ENCODE measurements at regions not wholly inside any gene's neighbourhood (a gene's known extent, or its start where the extent isn't known, plus 50 kb on each side); places are given as distances from the start of the nearest gene placed in this dataset.

DNA sequence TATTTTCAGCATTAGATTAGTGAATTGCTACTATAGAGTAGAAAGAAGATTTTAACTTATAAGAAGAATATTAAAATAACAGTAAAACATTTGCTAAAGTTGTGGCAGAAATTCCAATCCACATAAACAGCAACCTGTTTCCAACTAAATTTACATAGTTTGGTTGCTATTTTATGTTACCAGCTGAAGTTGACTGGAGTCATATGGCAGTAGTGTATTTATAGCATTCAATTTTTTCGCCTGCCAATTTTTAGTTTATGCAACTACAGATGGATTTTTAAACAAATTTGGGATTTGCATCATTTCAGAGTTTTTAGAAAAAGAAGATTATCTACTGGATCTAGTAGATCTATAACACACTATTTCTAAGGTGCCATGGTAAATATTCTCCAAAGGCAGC lies 332.5 kb upstream of the BCHE start:
- WGBS, 2 donors (ENCODE audit: extremely low coverage in 2 of 2, insufficient read length in 2 of 2, insufficient replicate concordance in 1 of 2): no CpG with 5 or more reads among the region's 1 CpG
- Histone ChIP-seq H2BK15ac (ENCODE audit: low read length) (no peak overlapping the region), H2AK5ac (ENCODE audit: low read depth, low read length) (no peak overlapping the region), H4K91ac (ENCODE audit: low read depth, low read length, poor library complexity) (no peak overlapping the region), H3K23ac (ENCODE audit: low read depth, low read length, poor library complexity) (no peak overlapping the region), H3K4me3 (ENCODE audit: low read length in 2 of 2) (no peak overlapping the region), H4K8ac (ENCODE audit: low read depth, low read length) (no peak overlapping the region), H3K27me3 (ENCODE audit: control insufficient read depth in 3 of 3, insufficient read depth in 3 of 3, low read depth in 1 of 3, low read length in 3 of 3) (no peaks in the 10 kb centered on the region), H3K9ac (ENCODE audit: low read depth, low read length, poor library complexity) (no peak overlapping the region), H3K4me1 (ENCODE audit: control insufficient read depth in 2 of 2, insufficient read depth in 1 of 2, low read depth in 1 of 2, low read length in 2 of 2) (no peaks in the 10 kb centered on the region), H3K27ac (replicated peaks; ENCODE audit: low read length) (no peak overlapping the region), H2BK12ac (ENCODE audit: low read length) (no peak overlapping the region), H2AFZ (ENCODE audit: low read length) (no peak overlapping the region), H2BK5ac (ENCODE audit: low read length) (no peak overlapping the region), H3K14ac (ENCODE audit: low read length) (no peak overlapping the region), H3K4me2 (ENCODE audit: insufficient read depth, low read length, poor library complexity, severe bottlenecking) (no peak overlapping the region), H3K79me1 (ENCODE audit: low read depth, low read length) (no peaks in the 10 kb centered on the region), H3K36me3 (replicated peaks in 1 of 2; ENCODE audit: control insufficient read depth in 2 of 2, insufficient read depth in 2 of 2, low read length in 2 of 2) (no peaks in the 10 kb centered on the region), H3K18ac (ENCODE audit: low read length) (no peak overlapping the region), H2BK120ac (ENCODE audit: low read depth, low read length) (no peak overlapping the region), H3K9me3 (replicated peaks in 1 of 2; ENCODE audit: control insufficient read depth in 2 of 2, insufficient read depth in 1 of 2, low read depth in 1 of 2, low read length in 2 of 2) (no peaks in the 10 kb centered on the region), H3K4ac (ENCODE audit: low read length) (no peak overlapping the region)
- no peak for DNase-seq (ENCODE audit: low spot score)

DNA sequence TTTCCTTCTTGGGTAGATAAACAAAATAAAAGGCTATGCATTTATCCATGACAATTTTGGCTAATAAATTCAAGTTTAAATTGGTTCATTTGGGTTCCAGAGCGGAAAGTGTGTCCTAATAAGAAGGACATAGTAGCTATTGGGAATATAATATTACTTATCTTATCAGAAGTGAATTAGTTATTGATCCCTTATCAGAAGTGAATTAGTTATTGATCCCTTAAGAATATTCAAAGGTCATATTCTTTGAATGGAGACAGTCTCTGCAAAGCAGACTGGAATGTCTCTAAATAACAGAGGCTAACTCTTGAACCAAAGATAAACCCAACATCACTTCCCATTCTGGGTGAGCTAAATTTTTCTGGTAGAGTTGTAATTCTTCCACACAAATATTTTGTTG lies 290.7 kb upstream of the BCHE start:
- Histone ChIP-seq H2BK5ac (ENCODE audit: low read length) (no peak overlapping the region), H3K4me2 (ENCODE audit: insufficient read depth, low read length, poor library complexity, severe bottlenecking) (no peak overlapping the region), H3K4me1 (ENCODE audit: control insufficient read depth in 2 of 2, insufficient read depth in 1 of 2, low read depth in 1 of 2, low read length in 2 of 2) (no peaks in the 10 kb centered on the region), H4K91ac (ENCODE audit: low read depth, low read length, poor library complexity) (no peak overlapping the region), H3K36me3 (replicated peaks in 1 of 2; ENCODE audit: control insufficient read depth in 2 of 2, insufficient read depth in 2 of 2, low read length in 2 of 2) (no peaks in the 10 kb centered on the region), H3K18ac (ENCODE audit: low read length) (no peak overlapping the region), H3K9me3 (replicated peaks in 1 of 2; ENCODE audit: control insufficient read depth in 2 of 2, insufficient read depth in 1 of 2, low read depth in 1 of 2, low read length in 2 of 2) (peaks cover 0 to 3% of the 10 kb centered on the region in 2 donors), H3K23ac (ENCODE audit: low read depth, low read length, poor library complexity) (no peak overlapping the region), H3K4ac (ENCODE audit: low read length) (no peak overlapping the region), H3K4me3 (ENCODE audit: low read length in 2 of 2) (no peak overlapping the region), H3K79me1 (ENCODE audit: low read depth, low read length) (no peaks in the 10 kb centered on the region), H2BK15ac (ENCODE audit: low read length) (no peak overlapping the region), H2AFZ (ENCODE audit: low read length) (no peak overlapping the region), H3K9ac (ENCODE audit: low read depth, low read length, poor library complexity) (no peak overlapping the region), H2BK12ac (ENCODE audit: low read length) (no peak overlapping the region), H3K27ac (replicated peaks; ENCODE audit: low read length) (no peak overlapping the region), H3K27me3 (ENCODE audit: control insufficient read depth in 3 of 3, insufficient read depth in 3 of 3, low read depth in 1 of 3, low read length in 3 of 3) (no peaks in the 10 kb centered on the region), H2AK5ac (ENCODE audit: low read depth, low read length) (no peak overlapping the region), H2BK120ac (ENCODE audit: low read depth, low read length) (no peak overlapping the region), H3K14ac (ENCODE audit: low read length) (no peak overlapping the region), H4K8ac (ENCODE audit: low read depth, low read length) (no peak overlapping the region)
- no CpG with 5 or more reads among the region's 1 CpG for WGBS, 2 donors (ENCODE audit: extremely low coverage in 2 of 2, insufficient read length in 2 of 2, insufficient replicate concordance in 1 of 2)
- no peak for DNase-seq (ENCODE audit: low spot score)

DNA sequence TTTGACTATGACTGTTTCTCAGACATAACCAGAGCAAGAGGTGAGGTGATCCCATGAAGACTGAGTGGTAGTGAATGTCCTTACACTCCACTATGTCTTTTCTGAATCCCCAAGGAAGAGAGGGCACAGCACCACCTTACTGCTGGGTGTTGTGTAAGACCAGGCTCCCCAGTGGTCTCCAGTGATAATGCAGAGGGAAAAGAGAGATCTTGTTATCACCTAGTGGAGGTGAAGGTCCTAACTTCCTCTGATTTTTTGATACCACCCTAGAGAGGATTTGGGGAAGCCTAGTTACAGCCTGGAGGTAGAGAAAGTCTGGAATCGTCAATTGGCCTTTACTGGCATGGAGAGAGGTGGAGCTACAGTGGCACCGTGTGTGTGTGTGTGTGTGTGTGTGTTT lies 288.0 kb upstream of the BCHE start:
- Histone ChIP-seq H3K79me1 (ENCODE audit: low read depth, low read length) (no peaks in the 10 kb centered on the region), H2BK15ac (ENCODE audit: low read length) (no peak overlapping the region), H3K36me3 (replicated peaks in 1 of 2; ENCODE audit: control insufficient read depth in 2 of 2, insufficient read depth in 2 of 2, low read length in 2 of 2) (no peaks in the 10 kb centered on the region), H3K4me3 (ENCODE audit: low read length in 2 of 2) (no peak overlapping the region), H3K4me1 (ENCODE audit: control insufficient read depth in 2 of 2, insufficient read depth in 1 of 2, low read depth in 1 of 2, low read length in 2 of 2) (no peaks in the 10 kb centered on the region), H3K27ac (replicated peaks; ENCODE audit: low read length) (no peak overlapping the region), H4K8ac (ENCODE audit: low read depth, low read length) (no peak overlapping the region), H3K27me3 (ENCODE audit: control insufficient read depth in 3 of 3, insufficient read depth in 3 of 3, low read depth in 1 of 3, low read length in 3 of 3) (no peaks in the 10 kb centered on the region), H2AK5ac (ENCODE audit: low read depth, low read length) (no peak overlapping the region), H2AFZ (ENCODE audit: low read length) (no peak overlapping the region), H2BK5ac (ENCODE audit: low read length) (no peak overlapping the region), H3K9ac (ENCODE audit: low read depth, low read length, poor library complexity) (no peak overlapping the region), H2BK120ac (ENCODE audit: low read depth, low read length) (no peak overlapping the region), H2BK12ac (ENCODE audit: low read length) (no peak overlapping the region), H4K91ac (ENCODE audit: low read depth, low read length, poor library complexity) (no peak overlapping the region), H3K18ac (ENCODE audit: low read length) (no peak overlapping the region), H3K4me2 (ENCODE audit: insufficient read depth, low read length, poor library complexity, severe bottlenecking) (no peak overlapping the region), H3K9me3 (replicated peaks in 1 of 2; ENCODE audit: control insufficient read depth in 2 of 2, insufficient read depth in 1 of 2, low read depth in 1 of 2, low read length in 2 of 2) (no peaks in the 10 kb centered on the region), H3K14ac (ENCODE audit: low read length) (no peak overlapping the region), H3K23ac (ENCODE audit: low read depth, low read length, poor library complexity) (no peak overlapping the region), H3K4ac (ENCODE audit: low read length) (no peak overlapping the region)
- no CpG with 5 or more reads among the region's 2 CpGs for WGBS, 2 donors (ENCODE audit: extremely low coverage in 2 of 2, insufficient read length in 2 of 2, insufficient replicate concordance in 1 of 2)
- no peak for DNase-seq (ENCODE audit: low spot score)

DNA sequence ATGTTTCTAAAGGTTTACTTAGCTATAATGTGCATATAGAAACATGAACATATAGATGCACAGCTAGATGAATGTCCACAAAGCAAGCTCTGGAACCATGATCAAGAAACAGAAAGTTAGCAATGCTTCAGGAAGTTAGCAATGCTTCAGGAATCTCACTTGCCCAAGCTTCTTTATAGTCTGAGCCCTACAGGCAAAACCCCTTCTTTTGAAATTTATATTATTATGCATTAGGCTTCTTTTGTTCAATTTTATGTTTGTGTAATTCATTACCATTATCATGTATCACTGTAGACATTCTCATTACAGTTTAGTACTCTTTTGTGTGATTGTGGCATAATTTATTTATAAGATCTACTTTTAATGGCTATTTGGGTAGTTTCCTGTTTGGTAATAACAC lies 286.4 kb upstream of the BCHE start:
- Histone ChIP-seq H3K14ac (ENCODE audit: low read length) (no peak overlapping the region), H3K79me1 (ENCODE audit: low read depth, low read length) (no peaks in the 10 kb centered on the region), H2AFZ (ENCODE audit: low read length) (no peak overlapping the region), H2BK12ac (ENCODE audit: low read length) (no peak overlapping the region), H3K4me1 (ENCODE audit: control insufficient read depth in 2 of 2, insufficient read depth in 1 of 2, low read depth in 1 of 2, low read length in 2 of 2) (no peaks in the 10 kb centered on the region), H3K18ac (ENCODE audit: low read length) (no peak overlapping the region), H3K23ac (ENCODE audit: low read depth, low read length, poor library complexity) (no peak overlapping the region), H3K27ac (replicated peaks; ENCODE audit: low read length) (no peak overlapping the region), H3K9ac (ENCODE audit: low read depth, low read length, poor library complexity) (no peak overlapping the region), H3K4ac (ENCODE audit: low read length) (no peak overlapping the region), H2BK15ac (ENCODE audit: low read length) (no peak overlapping the region), H4K8ac (ENCODE audit: low read depth, low read length) (no peak overlapping the region), H3K4me2 (ENCODE audit: insufficient read depth, low read length, poor library complexity, severe bottlenecking) (no peak overlapping the region), H3K36me3 (replicated peaks in 1 of 2; ENCODE audit: control insufficient read depth in 2 of 2, insufficient read depth in 2 of 2, low read length in 2 of 2) (no peaks in the 10 kb centered on the region), H3K27me3 (ENCODE audit: control insufficient read depth in 3 of 3, insufficient read depth in 3 of 3, low read depth in 1 of 3, low read length in 3 of 3) (no peaks in the 10 kb centered on the region), H3K9me3 (replicated peaks in 1 of 2; ENCODE audit: control insufficient read depth in 2 of 2, insufficient read depth in 1 of 2, low read depth in 1 of 2, low read length in 2 of 2) (no peaks in the 10 kb centered on the region), H4K91ac (ENCODE audit: low read depth, low read length, poor library complexity) (no peak overlapping the region), H2BK120ac (ENCODE audit: low read depth, low read length) (no peak overlapping the region), H3K4me3 (ENCODE audit: low read length in 2 of 2) (no peak overlapping the region), H2BK5ac (ENCODE audit: low read length) (no peak overlapping the region), H2AK5ac (ENCODE audit: low read depth, low read length) (no peak overlapping the region)
- no peak for DNase-seq (ENCODE audit: low spot score)
